ENCODE measurements at regions not wholly inside any gene's neighbourhood (a gene's known extent, or its start where the extent isn't known, plus 50 kb on each side); places are given as distances from the start of the nearest gene placed in this dataset.

GRCh38 chr6:106903299-106903698 lies 71.2 kb downstream of the CD24 start:
- Histone ChIP-seq H4K20me1 (ENCODE audit: control insufficient read depth, extremely low read depth, insufficient read depth, low read length) (no peaks in the 10 kb centered on the region), H3K4me1 (ENCODE audit: control insufficient read depth, extremely low read depth, insufficient read depth, low read length) (no peaks in the 10 kb centered on the region), H3K27ac (ENCODE audit: insufficient read depth, low read length) (no peak overlapping the region), H3K79me2 (ENCODE audit: control insufficient read depth, insufficient read depth, low read length) (no peaks in the 10 kb centered on the region), H3K27me3 (ENCODE audit: control insufficient read depth, insufficient read depth, low read length) (no peaks in the 10 kb centered on the region), H3K4me3 (replicated peaks in 1 of 4; ENCODE audit: control extremely low read depth in 1 of 4, insufficient read depth in 1 of 4, low read depth in 3 of 4, low read length in 4 of 4) (no peak overlapping the region), H2AFZ (ENCODE audit: low read length) (no peak overlapping the region), H3K9me3 (ENCODE audit: control insufficient read depth, insufficient read depth, low read depth, low read length) (no peaks in the 10 kb centered on the region), H3K9ac (ENCODE audit: insufficient read depth, low read length) (no peak overlapping the region), H3K4me2 (ENCODE audit: extremely low read depth, insufficient read depth, low read length) (no peak overlapping the region), H3K36me3 (ENCODE audit: control insufficient read depth, insufficient read depth, low read length) (no peaks in the 10 kb centered on the region)
- TF ChIP-seq, protein P1, sequence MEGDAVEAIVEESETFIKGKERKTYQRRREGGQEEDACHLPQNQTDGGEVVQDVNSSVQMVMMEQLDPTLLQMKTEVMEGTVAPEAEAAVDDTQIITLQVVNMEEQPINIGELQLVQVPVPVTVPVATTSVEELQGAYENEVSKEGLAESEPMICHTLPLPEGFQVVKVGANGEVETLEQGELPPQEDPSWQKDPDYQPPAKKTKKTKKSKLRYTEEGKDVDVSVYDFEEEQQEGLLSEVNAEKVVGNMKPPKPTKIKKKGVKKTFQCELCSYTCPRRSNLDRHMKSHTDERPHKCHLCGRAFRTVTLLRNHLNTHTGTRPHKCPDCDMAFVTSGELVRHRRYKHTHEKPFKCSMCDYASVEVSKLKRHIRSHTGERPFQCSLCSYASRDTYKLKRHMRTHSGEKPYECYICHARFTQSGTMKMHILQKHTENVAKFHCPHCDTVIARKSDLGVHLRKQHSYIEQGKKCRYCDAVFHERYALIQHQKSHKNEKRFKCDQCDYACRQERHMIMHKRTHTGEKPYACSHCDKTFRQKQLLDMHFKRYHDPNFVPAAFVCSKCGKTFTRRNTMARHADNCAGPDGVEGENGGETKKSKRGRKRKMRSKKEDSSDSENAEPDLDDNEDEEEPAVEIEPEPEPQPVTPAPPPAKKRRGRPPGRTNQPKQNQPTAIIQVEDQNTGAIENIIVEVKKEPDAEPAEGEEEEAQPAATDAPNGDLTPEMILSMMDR (conservative IDR thresholded peaks at IDR 0.05 in 1 of 2, IDR thresholded peaks at IDR 0.05 in 1 of 2; ENCODE audit: low read depth in 1 of 2, low read length in 2 of 2) = no peak
- no peak for DNase-seq (ENCODE audit: low read depth in 2 of 2)

- Histone ChIP-seq H3K36me3 (ENCODE audit: control insufficient read depth, insufficient read depth, low read length) (no peaks in the 10 kb centered on the region), H3K4me1 (ENCODE audit: control insufficient read depth, extremely low read depth, insufficient read depth, low read length) (no peaks in the 10 kb centered on the region), H3K27ac (ENCODE audit: insufficient read depth, low read length) (no peak overlapping the region), H3K4me3 (replicated peaks in 1 of 4; ENCODE audit: control extremely low read depth in 1 of 4, insufficient read depth in 1 of 4, low read depth in 3 of 4, low read length in 4 of 4) (no peak overlapping the region), H3K27me3 (ENCODE audit: control insufficient read depth, insufficient read depth, low read length) (no peaks in the 10 kb centered on the region), H3K79me2 (ENCODE audit: control insufficient read depth, insufficient read depth, low read length) (no peaks in the 10 kb centered on the region), H3K9me3 (ENCODE audit: control insufficient read depth, insufficient read depth, low read depth, low read length) (no peaks in the 10 kb centered on the region), H2AFZ (ENCODE audit: low read length) (no peak overlapping the region), H4K20me1 (ENCODE audit: control insufficient read depth, extremely low read depth, insufficient read depth, low read length) (no peaks in the 10 kb centered on the region), H3K9ac (ENCODE audit: insufficient read depth, low read length) (no peak overlapping the region), H3K4me2 (ENCODE audit: extremely low read depth, insufficient read depth, low read length) (no peak overlapping the region)
- DNase-seq (ENCODE audit: low read depth in 2 of 2) = no peak
- TF ChIP-seq EZH2 (IDR thresholded peaks at IDR 0.05; ENCODE audit: low read length, missing control alignments) = no peak
Measured at GRCh38 chr6:106901062-106901461, 73.5 kb downstream of the CD24 start.

- Histone ChIP-seq H3K27me3 (ENCODE audit: control insufficient read depth, insufficient read depth, low read length) (no peaks in the 10 kb centered on the region), H4K20me1 (ENCODE audit: control insufficient read depth, extremely low read depth, insufficient read depth, low read length) (no peaks in the 10 kb centered on the region), H2AFZ (ENCODE audit: low read length) (no peak overlapping the region), H3K4me1 (ENCODE audit: control insufficient read depth, extremely low read depth, insufficient read depth, low read length) (no peaks in the 10 kb centered on the region), H3K27ac (ENCODE audit: insufficient read depth, low read length) (no peak overlapping the region), H3K79me2 (ENCODE audit: control insufficient read depth, insufficient read depth, low read length) (no peaks in the 10 kb centered on the region), H3K4me2 (ENCODE audit: extremely low read depth, insufficient read depth, low read length) (no peak overlapping the region), H3K9ac (ENCODE audit: insufficient read depth, low read length) (no peak overlapping the region), H3K36me3 (ENCODE audit: control insufficient read depth, insufficient read depth, low read length) (no peaks in the 10 kb centered on the region), H3K4me3 (replicated peaks in 1 of 4; ENCODE audit: control extremely low read depth in 1 of 4, insufficient read depth in 1 of 4, low read depth in 3 of 4, low read length in 4 of 4) (no peak overlapping the region), H3K9me3 (ENCODE audit: control insufficient read depth, insufficient read depth, low read depth, low read length) (no peaks in the 10 kb centered on the region)
- no peak for TF ChIP-seq EZH2 (IDR thresholded peaks at IDR 0.05; ENCODE audit: low read length, missing control alignments)
- TF ChIP-seq, protein P1 (conservative IDR thresholded peaks at IDR 0.05 in 1 of 2, IDR thresholded peaks at IDR 0.05 in 1 of 2; ENCODE audit: low read depth in 1 of 2, low read length in 2 of 2) = no peak
- no peak for DNase-seq (ENCODE audit: low read depth in 2 of 2)
Measured at GRCh38 chr6:106899697-106900096, 74.8 kb downstream of the CD24 start.
